ENCODE measurements at regions not wholly inside any gene's neighbourhood (a gene's known extent, or its start where the extent isn't known, plus 50 kb on each side); places are given as distances from the start of the nearest gene placed in this dataset.
"Not testable (repeated sequence)": the region's sequence is repeated elsewhere in the genome, so short reads cannot be mapped to it uniquely, and the experiment has no call there.

GRCh38 chr10:60564475-60564874 is 174.8 kb upstream of the ANK3 start:
- no peak for DNase-seq

- DNase-seq, result no peak
Observed at GRCh38 chr10:60560451-60560850, 170.8 kb upstream of the ANK3 start.

GRCh38 chr10:60555700-60556099 is 166.0 kb upstream of the ANK3 start:
- no peak for DNase-seq

- no peak for DNase-seq
Observed at GRCh38 chr10:60549686-60550085, 160.0 kb upstream of the ANK3 start.

- DNase-seq, result no peak
Observed at GRCh38 chr10:60542657-60543056, 153.0 kb upstream of the ANK3 start.

GRCh38 chr10:60541451-60541850 is 151.8 kb upstream of the ANK3 start:
- DNase-seq, result no peak

GRCh38 chr10:60537697-60538096 is 148.0 kb upstream of the ANK3 start:
- DNase-seq, result no peak

- DNase-seq, result no peak
Observed at GRCh38 chr10:60536529-60537114, 146.9 kb upstream of the ANK3 start.

- no peak for DNase-seq
Observed at GRCh38 chr10:60535427-60535826, 145.8 kb upstream of the ANK3 start.

GRCh38 chr10:60534761-60535389 is 145.2 kb upstream of the ANK3 start:
- no peak for DNase-seq

- no peak for DNase-seq
Observed at GRCh38 chr10:60532696-60533468, 143.2 kb upstream of the ANK3 start.

GRCh38 chr10:60531006-60531405 is 141.3 kb upstream of the ANK3 start:
- DNase-seq, result no peak

GRCh38 chr10:60527676-60528075 is 138.0 kb upstream of the ANK3 start:
- no peak for DNase-seq

- no peak for DNase-seq
Observed at GRCh38 chr10:60525716-60526585, 136.3 kb upstream of the ANK3 start.

GRCh38 chr10:60524541-60524940 is 134.9 kb upstream of the ANK3 start:
- no peak for DNase-seq

- not testable (repeated sequence) for DNase-seq
Observed at GRCh38 chr10:60523371-60523770, 133.7 kb upstream of the ANK3 start.

- DNase-seq, result no peak
Observed at GRCh38 chr10:60522617-60523016, 132.9 kb upstream of the ANK3 start.

- DNase-seq, result no peak
Observed at GRCh38 chr10:60521974-60522405, 132.3 kb upstream of the ANK3 start.

GRCh38 chr10:60518745-60519144 is 129.1 kb upstream of the ANK3 start:
- no peak for DNase-seq

- DNase-seq, result no peak
Observed at GRCh38 chr10:60517805-60518204, 128.1 kb upstream of the ANK3 start.

GRCh38 chr10:60513281-60513680 is 123.6 kb upstream of the ANK3 start:
- DNase-seq, result no peak

- DNase-seq, result no peak
Observed at GRCh38 chr10:60511477-60512229, 122.0 kb upstream of the ANK3 start.
